ENCODE measurements at regions not wholly inside any gene's neighbourhood (a gene's known extent, or its start where the extent isn't known, plus 50 kb on each side); places are given as distances from the start of the nearest gene placed in this dataset.
"Not testable (repeated sequence)": the region's sequence is repeated elsewhere in the genome, so short reads cannot be mapped to it uniquely, and the experiment has no call there.

DNA sequence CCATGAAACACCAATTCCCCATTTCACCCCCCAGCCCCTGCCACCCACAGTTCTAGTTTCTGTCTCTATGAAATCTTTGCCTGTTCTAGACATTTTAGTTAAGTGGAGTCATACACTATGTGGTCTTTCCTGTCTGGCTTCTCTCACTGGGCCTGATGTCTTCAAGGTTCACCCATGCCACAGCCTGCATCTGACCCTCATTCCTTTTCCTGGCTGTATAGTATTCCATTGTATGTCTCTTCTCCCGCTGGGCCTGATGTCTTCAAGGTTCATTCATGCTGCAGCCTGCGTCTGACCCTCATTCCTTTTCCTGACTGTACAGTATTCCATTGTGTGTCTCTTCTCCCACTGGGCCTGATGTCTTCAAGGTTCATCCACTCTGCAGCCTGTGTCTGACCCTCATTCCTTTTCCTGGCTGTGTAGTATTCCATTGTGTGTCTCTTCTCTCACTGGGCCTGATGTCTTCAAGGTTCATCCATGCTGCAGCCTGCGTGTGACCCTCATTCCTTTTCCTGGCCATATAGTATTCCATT, 191.7 kb downstream of the CRLF2 start:
- DNase-seq (ENCODE audit: low read depth in 4 of 4, low spot score in 2 of 4), result no peak

GRCh38 chrX:1016926-1017325, 195.5 kb downstream of the CRLF2 start:
- DNase-seq (ENCODE audit: low read depth in 4 of 4, low spot score in 2 of 4), result not testable (repeated sequence)

GRCh38 chrX:1016281-1016680, 196.2 kb downstream of the CRLF2 start:
- not testable (repeated sequence) for DNase-seq (ENCODE audit: low read depth in 4 of 4, low spot score in 2 of 4)

DNA sequence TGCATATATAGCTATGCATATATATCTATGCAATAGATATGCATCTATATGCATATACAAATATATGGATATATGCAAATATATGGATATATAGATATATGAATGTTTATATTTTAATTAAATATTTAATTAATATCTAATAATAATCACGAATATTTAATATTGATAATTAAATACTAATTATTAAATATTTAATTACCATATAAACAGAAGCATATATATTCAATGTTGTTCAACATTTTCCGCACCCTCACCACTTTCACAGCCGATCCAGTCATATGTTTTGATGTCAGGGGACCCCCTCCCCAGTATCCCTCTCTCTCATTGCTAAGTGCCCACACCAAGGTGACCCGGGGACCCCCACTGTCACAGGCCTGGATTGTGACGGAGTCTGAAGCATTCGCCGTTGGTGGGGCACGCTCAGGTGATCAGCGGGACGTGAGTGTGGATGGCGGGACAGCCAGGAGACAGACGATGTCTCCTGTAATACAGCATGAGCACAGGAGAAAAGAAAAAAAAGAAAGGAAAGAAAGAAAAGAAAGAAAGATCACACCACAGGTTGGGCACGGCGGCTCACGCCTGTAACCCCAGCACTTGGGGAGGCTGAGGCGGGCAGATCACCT, 199.7 kb downstream of the CRLF2 start:
- DNase-seq (ENCODE audit: low read depth in 4 of 4, low spot score in 2 of 4), result no peak

DNA sequence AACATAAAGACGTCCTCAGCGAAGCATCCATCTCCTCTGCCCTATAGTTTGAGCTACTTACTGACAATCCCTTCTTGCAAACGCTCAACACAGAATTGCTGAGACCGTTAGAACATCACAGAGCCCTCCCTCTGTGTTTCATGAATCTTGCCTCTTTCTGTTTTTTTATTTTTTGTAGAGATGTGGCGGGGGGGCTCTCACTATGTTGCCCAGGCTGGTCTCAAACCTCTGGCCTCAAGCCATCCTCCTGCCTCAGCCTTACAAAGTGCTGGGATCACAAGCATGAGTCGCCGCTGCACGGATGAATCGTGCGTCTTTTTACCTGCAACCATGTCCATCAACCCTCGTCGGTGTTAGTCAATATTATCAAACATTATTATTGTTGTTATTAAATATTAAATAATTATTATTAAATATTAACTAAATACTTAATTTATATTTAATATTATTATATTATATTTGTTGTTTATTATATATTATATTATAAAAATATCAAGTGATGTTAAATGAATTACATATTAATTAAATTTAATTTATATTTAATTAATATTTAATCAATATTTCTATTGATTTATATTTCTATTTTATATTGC, 200.7 kb downstream of the CRLF2 start:
- peak in 1 of 4 donors; percentile 9 for DNase-seq (ENCODE audit: low read depth in 4 of 4, low spot score in 2 of 4)

DNA sequence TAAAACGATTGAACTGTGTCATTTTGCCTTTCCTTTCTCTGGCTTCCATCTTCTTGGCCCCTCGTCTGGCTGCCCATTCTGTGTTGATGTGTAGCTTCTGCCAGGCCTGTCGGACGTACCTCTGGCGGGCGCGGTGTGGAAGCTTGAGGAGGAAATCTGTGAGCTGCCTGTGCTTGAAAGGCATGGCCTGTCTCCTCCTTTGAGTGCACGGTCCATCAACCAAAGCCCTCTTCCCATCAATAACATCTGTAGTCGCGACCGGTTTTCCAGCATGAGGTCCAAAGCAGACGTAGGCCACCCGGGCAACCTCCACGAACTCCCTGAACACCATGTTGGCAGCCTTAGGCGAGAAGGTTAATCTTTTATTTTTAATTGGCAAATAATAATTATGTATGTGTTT, 202.7 kb downstream of the CRLF2 start:
- DNase-seq (ENCODE audit: low read depth in 4 of 4, low spot score in 2 of 4), result no peak

DNA sequence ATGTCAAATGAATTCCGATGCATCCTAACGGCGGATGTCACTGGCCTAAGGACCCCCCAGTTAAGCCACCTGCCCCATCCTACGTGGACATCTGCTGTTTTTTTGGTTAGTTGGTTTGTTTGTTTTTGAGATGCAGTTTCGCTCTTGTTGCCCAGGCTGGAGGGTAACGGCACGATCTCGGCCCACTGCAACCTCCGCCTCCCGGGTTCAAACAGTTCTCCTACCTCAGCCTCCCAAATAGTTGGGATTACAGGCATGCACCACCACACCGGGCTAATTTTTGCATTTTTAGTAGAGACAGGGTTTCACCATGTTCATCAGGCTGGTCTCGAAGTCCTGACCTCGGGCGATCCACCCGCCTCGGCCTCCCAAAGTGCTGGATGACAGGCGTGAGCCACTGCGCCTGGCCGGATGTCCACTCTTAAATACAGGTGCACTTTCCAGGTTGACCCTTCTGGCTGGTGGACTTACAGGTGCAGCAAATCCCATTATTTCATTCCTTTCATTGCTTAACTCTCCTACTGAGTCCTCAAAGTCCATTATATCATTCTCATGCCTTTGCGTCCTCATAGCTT, 206.2 kb downstream of the CRLF2 start:
- no peak for DNase-seq (ENCODE audit: low read depth in 4 of 4, low spot score in 2 of 4)

DNA sequence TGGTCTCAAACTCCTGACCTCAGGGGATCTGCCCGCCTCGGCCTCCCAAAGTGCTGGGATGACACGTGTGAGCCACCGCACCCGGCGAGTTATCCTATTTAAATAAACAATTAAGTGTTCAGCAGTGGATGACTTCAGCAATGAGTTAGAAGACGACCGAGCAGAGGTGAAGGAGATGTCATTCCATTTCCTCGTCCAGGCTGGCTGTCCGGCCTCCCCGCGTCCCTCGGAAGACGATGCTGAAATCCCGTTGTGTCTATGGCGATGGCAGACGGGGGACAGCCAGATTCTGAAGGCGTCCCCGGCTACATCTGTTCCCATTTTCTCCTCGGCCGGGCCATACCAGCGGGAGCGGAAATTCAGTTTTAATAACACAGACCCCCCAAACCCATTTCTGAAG, 209.8 kb downstream of the CRLF2 start:
- no peak for DNase-seq (ENCODE audit: low read depth in 4 of 4, low spot score in 2 of 4)

DNA sequence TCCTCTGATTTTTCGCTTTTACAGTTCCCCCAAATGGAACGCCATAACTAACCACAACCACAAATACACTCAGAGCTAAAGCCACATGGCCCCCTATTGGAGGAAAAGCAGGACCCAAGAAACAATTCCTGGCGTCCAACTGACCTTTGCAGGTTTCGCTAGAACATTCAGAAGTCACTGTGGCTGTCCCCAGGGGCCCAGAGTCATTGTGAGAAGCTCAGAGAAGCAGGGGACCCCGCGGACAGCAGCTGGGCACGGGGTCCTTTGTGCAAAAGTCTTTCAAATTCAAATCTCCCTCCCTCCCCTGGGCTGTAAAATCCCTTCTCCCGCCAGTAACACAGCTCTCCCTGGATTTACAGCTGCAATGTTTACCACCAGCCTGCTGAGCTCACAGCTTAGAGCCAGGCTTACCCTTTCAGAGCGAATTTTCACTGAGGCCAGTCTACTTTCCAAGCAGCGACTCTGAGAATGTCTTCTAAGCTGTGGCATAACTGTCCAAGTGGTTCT, 214.8 kb downstream of the CRLF2 start:
- DNase-seq (ENCODE audit: low read depth in 4 of 4, low spot score in 2 of 4), result no peak

- DNase-seq (ENCODE audit: low read depth in 4 of 4, low spot score in 2 of 4), result no peak
Observed at GRCh38 chrX:994780-995179, 217.7 kb downstream of the CRLF2 start.

DNA sequence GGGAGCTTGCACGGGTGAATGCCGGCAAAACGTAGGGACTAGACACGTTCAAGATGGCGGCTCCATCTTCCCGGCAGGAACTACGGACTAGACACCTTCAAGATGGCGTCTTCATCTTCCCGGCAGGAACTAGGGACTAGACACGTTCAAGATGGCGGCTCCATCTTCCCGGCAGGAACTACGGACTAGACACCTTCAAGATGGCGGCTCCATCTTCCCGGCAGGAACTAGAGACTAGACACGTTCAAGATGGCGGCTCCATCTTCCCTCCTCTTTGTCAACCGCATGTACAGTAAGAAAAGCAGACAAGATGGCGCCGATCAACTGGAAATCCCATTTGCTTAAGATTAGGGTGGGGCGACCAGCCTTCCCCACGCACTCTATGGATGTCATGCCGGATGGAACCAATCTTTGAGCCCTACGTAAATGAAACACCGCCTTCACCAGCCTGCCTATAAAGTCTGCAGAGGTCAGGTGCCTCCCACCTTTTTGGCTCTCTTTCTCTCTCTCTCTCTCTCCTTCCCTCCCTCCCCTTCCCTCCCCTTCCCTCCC, 222.4 kb downstream of the CRLF2 start:
- DNase-seq (ENCODE audit: low read depth in 4 of 4, low spot score in 2 of 4), result peak in 3 of 4 donors; percentile 16 to 53 (median 46)

GRCh38 chrX:988530-988929, 223.9 kb downstream of the CRLF2 start:
- DNase-seq (ENCODE audit: low read depth in 4 of 4, low spot score in 2 of 4), result not testable (repeated sequence)

DNA sequence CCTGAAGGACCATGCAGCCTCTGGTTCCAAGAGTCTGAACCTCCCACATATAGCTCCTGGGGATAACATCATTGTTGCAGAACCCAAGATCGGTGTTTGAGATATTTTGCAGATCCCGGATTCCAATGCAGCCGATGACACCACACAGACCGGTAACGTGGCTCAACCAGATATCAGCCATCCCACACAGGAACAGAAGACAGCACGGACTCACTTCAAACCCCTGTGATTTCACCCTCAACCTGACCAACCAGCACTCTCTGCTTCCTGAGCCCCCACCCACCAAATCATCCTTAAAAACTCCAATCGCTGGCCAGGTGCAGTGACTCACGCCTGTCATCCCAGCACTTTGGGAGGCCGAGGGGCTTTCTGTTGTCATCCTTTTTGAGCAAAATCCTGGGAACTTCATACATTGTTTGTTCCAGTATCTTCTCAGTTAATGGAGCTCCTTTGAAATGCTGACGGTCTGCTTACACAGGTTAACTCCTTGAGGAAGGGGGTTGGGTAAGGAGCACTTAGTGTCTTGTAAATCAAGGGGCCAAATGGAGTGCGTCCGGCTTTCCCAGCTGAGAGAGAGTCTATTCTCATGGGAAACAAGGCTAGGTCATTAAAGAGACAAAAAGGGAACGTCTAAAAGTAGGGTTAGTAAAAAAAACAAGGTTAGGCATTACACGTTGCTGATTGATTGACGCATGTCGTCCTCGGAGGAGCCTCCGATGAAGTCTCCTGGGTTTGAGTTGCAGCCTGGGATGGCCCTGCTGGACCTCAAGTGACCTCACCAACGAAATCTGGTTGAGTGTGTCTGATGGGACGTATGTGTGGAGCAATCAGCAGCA, 230.4 kb downstream of the CRLF2 start:
- no peak for DNase-seq (ENCODE audit: low read depth in 4 of 4, low spot score in 2 of 4)

DNA sequence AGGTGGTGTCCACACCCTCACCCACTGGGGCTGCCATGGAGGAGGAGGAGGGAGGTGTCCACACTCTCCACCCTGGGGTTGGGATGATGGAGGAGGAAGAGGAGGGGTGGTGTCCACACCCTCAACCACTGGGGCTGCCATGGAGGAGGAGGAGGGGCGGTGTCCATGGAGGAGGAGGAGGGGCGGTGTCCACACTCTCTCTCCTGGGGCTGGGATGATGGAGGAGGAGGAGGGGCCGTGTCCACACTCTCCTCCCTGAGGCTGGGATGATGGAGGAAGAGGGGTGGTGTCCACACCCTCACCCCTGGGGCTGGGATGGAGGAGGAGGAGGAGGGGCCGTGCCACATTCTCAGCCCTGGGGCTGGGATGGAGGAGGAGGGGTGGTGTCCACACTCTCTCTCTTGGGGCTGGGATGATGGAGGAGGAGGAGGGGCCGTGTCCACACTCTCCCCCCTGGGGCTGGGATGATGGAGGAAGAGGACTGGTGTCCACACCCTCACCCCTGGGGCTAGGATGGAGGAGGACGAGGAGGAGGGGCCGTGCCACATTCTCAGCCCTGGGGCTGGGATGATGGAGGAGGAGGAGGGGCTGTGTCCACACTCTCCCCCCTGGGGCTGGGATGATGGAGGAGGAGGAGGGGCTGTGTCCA, 231.7 kb downstream of the CRLF2 start:
- DNase-seq (ENCODE audit: low read depth in 4 of 4, low spot score in 2 of 4), result no peak

GRCh38 chrX:979127-979526, 233.3 kb downstream of the CRLF2 start:
- not testable (repeated sequence) for DNase-seq (ENCODE audit: low read depth in 4 of 4, low spot score in 2 of 4)

DNA sequence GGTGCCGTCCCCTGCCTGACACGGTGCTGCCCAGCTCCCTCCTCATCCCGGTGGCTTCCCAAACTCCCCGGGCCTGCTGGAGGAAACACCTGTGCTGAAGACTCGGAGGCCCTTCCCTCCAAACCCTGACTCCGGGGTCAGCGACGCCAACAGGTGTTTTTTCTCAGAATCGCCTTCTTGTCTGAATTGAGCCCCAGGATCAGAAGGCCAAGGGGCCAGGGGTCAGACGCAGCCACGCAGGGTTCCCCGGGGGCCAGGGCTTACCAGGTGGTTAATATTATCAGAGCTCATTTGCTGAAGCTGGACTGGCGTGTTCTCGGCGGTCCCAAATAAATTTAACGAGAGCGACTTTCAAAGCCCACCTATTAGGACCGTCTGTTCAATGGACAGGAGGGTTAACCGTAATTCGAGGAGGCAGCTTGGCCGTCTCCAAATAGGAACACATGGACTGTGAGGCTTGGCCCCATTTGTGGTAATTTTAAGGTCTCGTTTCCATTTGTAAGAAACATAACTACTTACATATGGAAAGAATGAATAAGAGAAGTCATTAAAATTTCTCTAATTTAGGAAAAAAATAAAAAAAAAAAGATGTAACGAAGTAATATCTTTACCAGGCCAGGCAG, 239.3 kb downstream of the CRLF2 start:
- DNase-seq (ENCODE audit: low read depth in 4 of 4, low spot score in 2 of 4), result no peak

- DNase-seq (ENCODE audit: low read depth in 4 of 4, low spot score in 2 of 4), result no peak
Observed at GRCh38 chrX:968148-968965, 244.1 kb downstream of the CRLF2 start.

- DNase-seq (ENCODE audit: low read depth in 4 of 4, low spot score in 2 of 4), result no peak
Observed at GRCh38 chrX:966396-967070, 245.9 kb downstream of the CRLF2 start.
